Esophagus muscularis mucosa (tissue), 4 donors: ENCODE measurements at regions not wholly inside any gene's neighbourhood (a gene's known extent, or its start where the extent isn't known, plus 50 kb on each side); places are given as distances from the start of the nearest gene placed in this dataset.

Source experiments
- EP300 ChIP-seq: sonication (generic); formaldehyde crosslinking; IDR thresholded peaks from one replicate; pipeline ENCODE4 v1.6.1; 2017; ENCODE audit warnings: antibody characterized with exemption
- POLR2A ChIP-seq: fragments of 450-650 bp; IDR thresholded peaks from one replicate; pipeline ENCODE4 v1.6.1; 2017; ENCODE audit warnings: antibody characterized with exemption, moderate library complexity, mild to moderate bottlenecking, low read depth
- POLR2AphosphoS5 ChIP-seq, 2 donors: sonication (generic); formaldehyde crosslinking; IDR thresholded peaks; one replicate each; pipeline ENCODE4 v1.6.1; 2017; ENCODE audit warnings: antibody characterized with exemption in 2 of 2
- TF ChIP-seq, protein P1 (sequence below), 3 experiments: fragments of 200-600 bp in 2 of 3; fragments of 450-650 bp in 1 of 3; sonication (generic) in 2 of 3; IDR thresholded peaks; one replicate each; pipeline ENCODE4 v1.5.1; 2017 to 2019; ENCODE audit warnings: antibody characterized with exemption in 3 of 3, mild to moderate bottlenecking in 2 of 3, moderate library complexity in 1 of 3

DNA sequence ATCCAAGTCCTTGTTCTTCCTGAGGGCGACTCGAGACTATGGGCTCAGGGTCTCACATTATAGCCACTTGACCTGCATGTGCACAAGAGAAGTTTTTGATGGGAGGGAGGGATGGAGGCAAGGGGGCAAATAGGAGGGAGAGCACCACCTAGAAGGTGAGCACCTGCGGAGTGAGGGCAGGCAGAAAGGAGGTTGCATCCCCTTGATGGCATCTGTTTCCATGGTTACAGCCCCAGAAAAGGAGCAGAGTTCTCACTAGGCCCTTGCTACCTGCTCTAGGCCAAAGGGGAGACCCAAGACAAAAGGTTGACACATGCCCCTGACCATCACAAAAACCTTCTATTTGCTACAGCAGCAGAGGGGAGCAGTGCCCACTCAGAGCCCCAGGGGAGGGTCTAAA lies 131.5 kb upstream of the SERTAD2 start:
- TF ChIP-seq, protein P1, sequence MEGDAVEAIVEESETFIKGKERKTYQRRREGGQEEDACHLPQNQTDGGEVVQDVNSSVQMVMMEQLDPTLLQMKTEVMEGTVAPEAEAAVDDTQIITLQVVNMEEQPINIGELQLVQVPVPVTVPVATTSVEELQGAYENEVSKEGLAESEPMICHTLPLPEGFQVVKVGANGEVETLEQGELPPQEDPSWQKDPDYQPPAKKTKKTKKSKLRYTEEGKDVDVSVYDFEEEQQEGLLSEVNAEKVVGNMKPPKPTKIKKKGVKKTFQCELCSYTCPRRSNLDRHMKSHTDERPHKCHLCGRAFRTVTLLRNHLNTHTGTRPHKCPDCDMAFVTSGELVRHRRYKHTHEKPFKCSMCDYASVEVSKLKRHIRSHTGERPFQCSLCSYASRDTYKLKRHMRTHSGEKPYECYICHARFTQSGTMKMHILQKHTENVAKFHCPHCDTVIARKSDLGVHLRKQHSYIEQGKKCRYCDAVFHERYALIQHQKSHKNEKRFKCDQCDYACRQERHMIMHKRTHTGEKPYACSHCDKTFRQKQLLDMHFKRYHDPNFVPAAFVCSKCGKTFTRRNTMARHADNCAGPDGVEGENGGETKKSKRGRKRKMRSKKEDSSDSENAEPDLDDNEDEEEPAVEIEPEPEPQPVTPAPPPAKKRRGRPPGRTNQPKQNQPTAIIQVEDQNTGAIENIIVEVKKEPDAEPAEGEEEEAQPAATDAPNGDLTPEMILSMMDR (IDR thresholded peaks at IDR 0.05) = no peak
- TF ChIP-seq POLR2AphosphoS5 (IDR thresholded peaks at IDR 0.05) (no peak), POLR2A (no peak), EP300 (no peak)
